Astrocyte (in vitro differentiated cells and primary cell): ENCODE measurements at regions not wholly inside any gene's neighbourhood (a gene's known extent, or its start where the extent isn't known, plus 50 kb on each side); places are given as distances from the start of the nearest gene placed in this dataset.

Experiments
- DNase-seq: peaks from one replicate; pipeline ENCODE4 v3.0.0-alpha.2; 2010; ENCODE audit warnings: low read depth
- FAIRE-seq: peaks from 2 replicates; lab custom pipeline; 2011; peaks lifted over from hg19 to GRCh38; lab: Jason Lieb, UNC
- H2AFZ ChIP-seq: 2 replicates; pipeline ENCODE4 v1.6.0; 2012; ENCODE audit warnings: low read depth, low read length, inconsistent platforms
- H3K27ac ChIP-seq: 2 replicates; pipeline ENCODE4 v1.5.1; 2011; ENCODE audit warnings: low read depth, low read length, inconsistent platforms
- H3K27me3 ChIP-seq: 2 replicates; pipeline ENCODE4 v1.6.0; 2011; ENCODE audit warnings: low read length, inconsistent platforms; ENCODE audit not compliant: insufficient read depth
- H3K36me3 ChIP-seq: 2 replicates; pipeline ENCODE4 v1.5.1; 2011; ENCODE audit warnings: low read length, inconsistent platforms; ENCODE audit not compliant: insufficient read depth
- H3K4me1 ChIP-seq: 2 replicates; pipeline ENCODE4 v1.5.1; 2011; ENCODE audit warnings: low read length, inconsistent platforms; ENCODE audit not compliant: insufficient read depth
- H3K4me2 ChIP-seq: 2 replicates; pipeline ENCODE4 v1.6.0; 2012; ENCODE audit warnings: low read length, inconsistent platforms
- H3K4me3 ChIP-seq: 2 replicates; pipeline ENCODE4 v1.5.1; 2011; ENCODE audit warnings: low read depth, mild to moderate bottlenecking, low read length, inconsistent platforms; ENCODE audit not compliant: insufficient read depth
- H3K79me2 ChIP-seq: 2 replicates; pipeline ENCODE4 v1.6.0; 2012; ENCODE audit warnings: mild to moderate bottlenecking, low read length, inconsistent platforms; ENCODE audit not compliant: insufficient read depth
- H3K9ac ChIP-seq: 2 replicates; pipeline ENCODE4 v1.6.0; 2012; ENCODE audit warnings: mild to moderate bottlenecking, low read length, inconsistent platforms
- H3K9me3 ChIP-seq: 2 replicates; pipeline ENCODE4 v1.5.1; 2012; ENCODE audit warnings: low read depth, mild to moderate bottlenecking, low read length, inconsistent platforms; ENCODE audit not compliant: insufficient read depth
- H4K20me1 ChIP-seq: 2 replicates; pipeline ENCODE4 v1.6.0; 2012; ENCODE audit warnings: low read length, inconsistent platforms; ENCODE audit not compliant: insufficient read depth
- H3K27ac Mint-ChIP-seq: one replicate; pipeline ENCODE4 v1.8.0; 2021; ENCODE audit warnings: mild to moderate bottlenecking, mixed read lengths; ENCODE audit not compliant: unreplicated experiment
- H3K27me3 Mint-ChIP-seq: one replicate; pipeline ENCODE4 v1.8.0; 2021; ENCODE audit warnings: low read depth, mixed read lengths; ENCODE audit not compliant: unreplicated experiment
- H3K36me3 Mint-ChIP-seq: one replicate; pipeline ENCODE4 v1.8.0; 2021; ENCODE audit warnings: low read depth, mixed read lengths; ENCODE audit not compliant: unreplicated experiment
- H3K4me1 Mint-ChIP-seq: one replicate; pipeline ENCODE4 v1.8.0; 2021; ENCODE audit warnings: low read depth, mixed read lengths; ENCODE audit not compliant: unreplicated experiment
- H3K4me3 Mint-ChIP-seq: one replicate; pipeline ENCODE4 v1.8.0; 2021; ENCODE audit warnings: mild to moderate bottlenecking, moderate library complexity, mixed read lengths; ENCODE audit not compliant: unreplicated experiment
- H3K9me3 Mint-ChIP-seq: one replicate; pipeline ENCODE4 v1.8.0; 2021; ENCODE audit warnings: mild to moderate bottlenecking, mixed read lengths; ENCODE audit not compliant: unreplicated experiment
- CTCF ChIP-seq: IDR thresholded peaks from 2 replicates; pipeline ENCODE4 v1.5.1; 2011; ENCODE audit warnings: low read depth, mild to moderate bottlenecking, inconsistent platforms, low read length, moderate library complexity; ENCODE audit not compliant: insufficient read depth
- EZH2 ChIP-seq: IDR thresholded peaks from 2 replicates; pipeline ENCODE4 v1.6.1; 2012; ENCODE audit warnings: mild to moderate bottlenecking, low read length, inconsistent platforms; ENCODE audit not compliant: insufficient read depth

DNA sequence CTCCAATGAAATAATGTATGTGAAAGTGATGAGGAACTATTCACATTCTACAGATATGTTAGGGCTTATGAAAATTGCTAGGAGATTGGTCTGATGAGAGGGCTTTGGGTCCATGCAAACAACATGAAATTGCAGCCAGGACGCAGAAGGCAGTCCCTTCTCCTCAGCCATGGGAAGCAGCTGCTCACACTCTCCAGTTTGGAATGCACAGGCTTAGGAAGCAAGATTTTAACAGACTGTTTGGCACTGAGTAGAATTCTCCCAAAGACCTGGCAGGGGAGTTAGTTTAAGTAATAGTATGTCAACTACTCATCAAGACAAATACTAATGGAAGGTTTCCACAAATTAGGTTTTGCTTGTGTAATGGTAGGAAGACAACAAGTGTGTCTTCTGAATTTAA is 500.7 kb upstream of the ARRDC4 start:
- Mint-ChIP-seq H3K36me3 (no peaks in the 10 kb centered on the region), H3K9me3 (peaks cover 1% of the 10 kb centered on the region), H3K4me1 (peaks cover 4% of the 10 kb centered on the region), H3K4me3 (no peak overlapping the region), H3K27ac (no peak overlapping the region), H3K27me3 (no peaks in the 10 kb centered on the region)
- Histone ChIP-seq H3K79me2 (no peaks in the 10 kb centered on the region), H3K4me2 (no peak overlapping the region), H2AFZ (no peak overlapping the region), H4K20me1 (no peaks in the 10 kb centered on the region), H3K4me3 (no peak overlapping the region), H3K9me3 (no peaks in the 10 kb centered on the region), H3K9ac (no peak overlapping the region), H3K27ac (no peak overlapping the region), H3K36me3 (no peaks in the 10 kb centered on the region), H3K27me3 (no peaks in the 10 kb centered on the region), H3K4me1 (no peaks in the 10 kb centered on the region)
- DNase-seq (no peak), FAIRE-seq (no peak)
- TF ChIP-seq CTCF (no peak), EZH2 (no peak)

DNA sequence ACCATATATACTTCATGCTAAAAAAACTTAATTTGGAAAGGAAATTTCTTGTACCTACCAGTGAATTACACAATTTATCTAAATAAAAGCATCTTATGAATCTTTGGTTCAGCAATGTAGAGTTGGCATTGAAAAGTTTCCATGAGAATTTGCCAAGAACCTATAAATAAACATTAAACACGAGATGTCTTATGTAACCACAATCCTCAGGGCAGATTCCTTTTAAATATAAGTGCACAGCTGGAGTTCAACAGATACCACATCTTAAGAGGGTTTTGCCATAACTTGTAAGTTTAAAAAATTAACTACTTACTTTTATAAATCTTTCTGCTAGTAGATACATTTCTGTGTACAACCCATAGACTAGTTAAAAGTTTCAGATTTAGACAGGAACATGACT is 499.3 kb upstream of the ARRDC4 start:
- Histone ChIP-seq H3K36me3 (no peaks in the 10 kb centered on the region), H3K27me3 (no peaks in the 10 kb centered on the region), H3K4me2 (no peak overlapping the region), H3K79me2 (no peaks in the 10 kb centered on the region), H2AFZ (no peak overlapping the region), H3K9ac (no peak overlapping the region), H3K4me3 (no peak overlapping the region), H3K27ac (no peak overlapping the region), H3K9me3 (no peaks in the 10 kb centered on the region), H4K20me1 (no peaks in the 10 kb centered on the region), H3K4me1 (no peaks in the 10 kb centered on the region)
- no peak for FAIRE-seq
- Mint-ChIP-seq H3K36me3 (no peaks in the 10 kb centered on the region), H3K4me1 (peaks cover 4% of the 10 kb centered on the region), H3K9me3 (no peaks in the 10 kb centered on the region), H3K4me3 (no peak overlapping the region), H3K27me3 (no peaks in the 10 kb centered on the region), H3K27ac (no peak overlapping the region)
- no peak for DNase-seq
- TF ChIP-seq CTCF (no peak), EZH2 (no peak)

DNA sequence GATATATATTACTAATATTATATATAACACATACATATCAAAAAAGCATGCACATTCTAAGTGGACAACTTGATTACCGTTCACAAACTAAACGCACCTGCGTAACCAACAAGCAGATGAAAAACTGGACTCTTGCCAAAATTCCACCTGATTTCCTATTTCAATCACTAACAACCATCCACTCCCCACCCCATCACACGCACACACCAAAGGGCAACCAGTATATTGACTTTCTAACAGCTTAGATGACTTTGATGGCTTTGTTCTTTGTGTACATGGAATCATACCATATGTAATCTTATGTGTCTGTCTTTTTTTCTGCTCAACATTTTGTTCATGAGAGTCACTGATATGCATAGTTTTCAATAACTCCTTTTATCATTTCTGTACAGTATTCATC is 496.8 kb upstream of the ARRDC4 start:
- no peak overlapping the region for H3K4me3 ChIP-seq
- peaks cover 3% of the 10 kb centered on the region for H3K27me3 Mint-ChIP-seq
- H3K27ac ChIP-seq: no peak overlapping the region
- no peak overlapping the region for H3K4me2 ChIP-seq
- H2AFZ ChIP-seq: no peak overlapping the region
- no peaks in the 10 kb centered on the region for H3K27me3 ChIP-seq
- no peaks in the 10 kb centered on the region for H3K36me3 Mint-ChIP-seq
- no peaks in the 10 kb centered on the region for H3K9me3 ChIP-seq
- H3K9ac ChIP-seq: no peak overlapping the region
- no peak overlapping the region for H3K27ac Mint-ChIP-seq
- FAIRE-seq (no peak), DNase-seq (no peak)
- TF ChIP-seq EZH2 (no peak), CTCF (no peak)
- peaks cover 4% of the 10 kb centered on the region for H3K4me1 Mint-ChIP-seq
- no peaks in the 10 kb centered on the region for H3K36me3 ChIP-seq
- no peaks in the 10 kb centered on the region for H3K9me3 Mint-ChIP-seq
- no peak overlapping the region for H3K4me3 Mint-ChIP-seq
- H4K20me1 ChIP-seq: no peaks in the 10 kb centered on the region
- no peaks in the 10 kb centered on the region for H3K4me1 ChIP-seq
- H3K79me2 ChIP-seq: no peaks in the 10 kb centered on the region
